GM23338 (cell line): ENCODE measurements at regions not wholly inside any gene's neighbourhood (a gene's known extent, or its start where the extent isn't known, plus 50 kb on each side); places are given as distances from the start of the nearest gene placed in this dataset.

ENCODE experiments used
- ATAC-seq: fragments of 200-7000 bp; cut with Tn5 transposase; 3 replicates; pipeline ENCODE4 v1.9.1; 2020
- DNase-seq: peaks from one replicate; pipeline ENCODE4 v3.0.0-alpha.2; 2015; ENCODE audit warnings: low spot score
- H2AFZ ChIP-seq: fragments of 200-600 bp; sonication (generic); 2 replicates; pipeline ENCODE4 v1.8.0; 2016; ENCODE audit warnings: antibody characterized with exemption, mild to moderate bottlenecking, moderate library complexity
- H3F3A ChIP-seq: fragments of 200-600 bp; sonication (generic); replicated peaks from 2 replicates; pipeline ENCODE4 v1.8.0; 2017; ENCODE audit warnings: antibody characterized with exemption, mixed run types, low read depth
- H3K27ac ChIP-seq: fragments of 200-600 bp; sonication (generic); 2 replicates; pipeline ENCODE4 v1.6.1; 2016; ENCODE audit warnings: low read depth
- H3K27me3 ChIP-seq: fragments of 200-600 bp; sonication (generic); 2 replicates; pipeline ENCODE4 v1.8.0; 2016; ENCODE audit warnings: mild to moderate bottlenecking, mixed run types, moderate library complexity; ENCODE audit not compliant: insufficient read depth
- H3K36me3 ChIP-seq: fragments of 200-600 bp; sonication (generic); 2 replicates; pipeline ENCODE4 v1.8.0; 2016; ENCODE audit warnings: mild to moderate bottlenecking; ENCODE audit not compliant: insufficient read depth
- H3K4me1 ChIP-seq: fragments of 200-600 bp; sonication (generic); 2 replicates; pipeline ENCODE4 v1.8.0; 2016; ENCODE audit warnings: mild to moderate bottlenecking, moderate library complexity; ENCODE audit not compliant: insufficient read depth
- H3K4me2 ChIP-seq: fragments of 200-600 bp; sonication (generic); 2 replicates; pipeline ENCODE4 v1.7.1; 2017; ENCODE audit warnings: mixed run types
- H3K4me3 ChIP-seq: fragments of 200-600 bp; sonication (generic); 2 replicates; pipeline ENCODE4 v1.6.1; 2016; ENCODE audit warnings: mixed run types
- H3K79me2 ChIP-seq: fragments of 200-600 bp; sonication (generic); replicated peaks from 2 replicates; pipeline ENCODE4 v1.8.0; 2017; ENCODE audit warnings: mild to moderate bottlenecking; ENCODE audit not compliant: insufficient read depth
- H3K9me2 ChIP-seq: fragments of 200-600 bp; sonication (generic); 2 replicates; pipeline ENCODE4 v1.8.0; 2017; ENCODE audit not compliant: insufficient read depth
- H4K20me1 ChIP-seq: fragments of 200-600 bp; sonication (generic); replicated peaks from 2 replicates; pipeline ENCODE4 v1.8.0; 2017; ENCODE audit warnings: mild to moderate bottlenecking; ENCODE audit not compliant: insufficient read depth
- H3K27ac Mint-ChIP-seq: 2 replicates; pipeline ENCODE4 v1.8.0; 2020; ENCODE audit warnings: inconsistent platforms, mild to moderate bottlenecking, moderate library complexity, mixed read lengths
- H3K27me3 Mint-ChIP-seq: 3 replicates; pipeline ENCODE4 v1.8.0; 2022; ENCODE audit warnings: low read depth, mild to moderate bottlenecking, moderate library complexity, mixed read lengths, inconsistent platforms; ENCODE audit not compliant: insufficient read depth, poor library complexity
- H3K36me3 Mint-ChIP-seq: 3 replicates; pipeline ENCODE4 v1.8.0; 2021; ENCODE audit warnings: low read depth, mild to moderate bottlenecking, inconsistent platforms, moderate library complexity, mixed read lengths
- H3K4me1 Mint-ChIP-seq: 3 replicates; pipeline ENCODE4 v1.8.0; 2020; ENCODE audit warnings: mild to moderate bottlenecking, inconsistent platforms, mixed read lengths
- H3K4me3 Mint-ChIP-seq: 3 replicates; pipeline ENCODE4 v1.8.0; 2021; ENCODE audit warnings: moderate library complexity, mild to moderate bottlenecking, inconsistent platforms, mixed read lengths
- H3K9me3 Mint-ChIP-seq: 3 replicates; pipeline ENCODE4 v1.8.0; 2020; ENCODE audit warnings: moderate library complexity, mild to moderate bottlenecking, inconsistent platforms, mixed read lengths
- CREB1 ChIP-seq: fragments of 250-450 bp; sonication (Bioruptor Pico); IDR thresholded peaks from 2 replicates; pipeline ENCODE4 v1.5.0; 2020; ENCODE audit warnings: low read depth, mild to moderate bottlenecking, moderate library complexity
- EZH2 ChIP-seq: fragments of 200-600 bp; sonication (generic); IDR thresholded peaks from one replicate; pipeline ENCODE4 v1.8.0; 2017; ENCODE audit warnings: antibody characterized with exemption, mild to moderate bottlenecking, low read depth; ENCODE audit not compliant: unreplicated experiment
- EZH2phosphoT487 ChIP-seq: fragments of 200-600 bp; sonication (generic); IDR thresholded peaks from one replicate; pipeline ENCODE4 v1.8.1; 2018; ENCODE audit warnings: antibody characterized with exemption; ENCODE audit not compliant: unreplicated experiment
- JUNB ChIP-seq: IDR thresholded peaks from one replicate; pipeline ENCODE4 v1.6.1; 2016; ENCODE audit warnings: antibody characterized with exemption; ENCODE audit not compliant: unreplicated experiment
- NANOG ChIP-seq: IDR thresholded peaks from 2 replicates; pipeline ENCODE4 v1.6.1; 2016; ENCODE audit warnings: antibody characterized with exemption, borderline replicate concordance
- POLR2AphosphoS5 ChIP-seq: IDR thresholded peaks from 2 replicates; pipeline ENCODE4 v1.6.1; 2016; ENCODE audit warnings: antibody characterized with exemption, low read depth
- STAT1 ChIP-seq: IDR thresholded peaks from one replicate; pipeline ENCODE4 v1.6.1; 2016; ENCODE audit warnings: antibody characterized with exemption; ENCODE audit not compliant: unreplicated experiment
- ZNF331 ChIP-seq: fragments of 250-450 bp; sonication (Bioruptor Pico); IDR thresholded peaks from 2 replicates; pipeline ENCODE4 v1.5.0; 2020; ENCODE audit warnings: low read depth, mild to moderate bottlenecking, moderate library complexity
- ZNF462 ChIP-seq: fragments of 250-450 bp; sonication (Bioruptor Pico); IDR thresholded peaks from 2 replicates; pipeline ENCODE4 v1.5.0; 2020; ENCODE audit warnings: mild to moderate bottlenecking, moderate library complexity
- TF ChIP-seq, protein P1 (sequence below): IDR thresholded peaks from one replicate; pipeline ENCODE4 v1.6.1; 2018; ENCODE audit warnings: antibody characterized with exemption; ENCODE audit not compliant: unreplicated experiment
- TF ChIP-seq, protein P2 (sequence below): IDR thresholded peaks from 2 replicates; pipeline ENCODE4 v1.6.1; 2016; ENCODE audit warnings: antibody characterized with exemption
- TF ChIP-seq, protein P3 (sequence below), 2 experiments: fragments of 200-600 bp in 1 of 2; sonication (generic) in 1 of 2; conservative IDR thresholded peaks; 2 replicates each; pipeline versions ENCODE4 v1.5.1 to v1.6.1; 2016 to 2017; ENCODE audit warnings: antibody characterized with exemption in 2 of 2, low read depth in 2 of 2, mild to moderate bottlenecking in 2 of 2, moderate library complexity in 1 of 2

GRCh38 chr3:101063401-101063800, 70.2 kb upstream of the ABI3BP start:
- Histone ChIP-seq H3K9me2 (peaks cover 3% of the 10 kb centered on the region; the same call in 1 of the 2 replicates), H3K79me2 (no peaks in the 10 kb centered on the region), H3K4me3 (no peak overlapping the region), H4K20me1 (no peaks in the 10 kb centered on the region), H3K4me2 (no peak overlapping the region), H3K36me3 (0 out of 2 replicates have a peak, but pooled peaks cover 3% of the 10 kb centered on the region), H3K27ac (no peak overlapping the region), H3K4me1 (no peaks in the 10 kb centered on the region), H3F3A (no peaks in the 10 kb centered on the region), H3K27me3 (no peaks in the 10 kb centered on the region), H2AFZ (no peak overlapping the region)
- Mint-ChIP-seq H3K27ac (no peak overlapping the region), H3K4me1 (peaks cover 2% of the 10 kb centered on the region; the same call in 1 of the 3 replicates), H3K27me3 (no peaks in the 10 kb centered on the region), H3K36me3 (peaks cover 2% of the 10 kb centered on the region; the same call in 2 of the 3 replicates), H3K9me3 (peaks cover 21% of the 10 kb centered on the region), H3K4me3 (no peak overlapping the region)
- DNase-seq (no peak), ATAC-seq (no peak)
- TF ChIP-seq POLR2AphosphoS5 (no peak), EZH2 (no peak), JUNB (no peak), NANOG (no peak), EZH2phosphoT487 (no peak), CREB1 (CRISPR knock-in tag) (no peak), ZNF462 (CRISPR knock-in tag) (no peak), STAT1 (no peak), ZNF331 (no peak)
- TF ChIP-seq, protein P1, sequence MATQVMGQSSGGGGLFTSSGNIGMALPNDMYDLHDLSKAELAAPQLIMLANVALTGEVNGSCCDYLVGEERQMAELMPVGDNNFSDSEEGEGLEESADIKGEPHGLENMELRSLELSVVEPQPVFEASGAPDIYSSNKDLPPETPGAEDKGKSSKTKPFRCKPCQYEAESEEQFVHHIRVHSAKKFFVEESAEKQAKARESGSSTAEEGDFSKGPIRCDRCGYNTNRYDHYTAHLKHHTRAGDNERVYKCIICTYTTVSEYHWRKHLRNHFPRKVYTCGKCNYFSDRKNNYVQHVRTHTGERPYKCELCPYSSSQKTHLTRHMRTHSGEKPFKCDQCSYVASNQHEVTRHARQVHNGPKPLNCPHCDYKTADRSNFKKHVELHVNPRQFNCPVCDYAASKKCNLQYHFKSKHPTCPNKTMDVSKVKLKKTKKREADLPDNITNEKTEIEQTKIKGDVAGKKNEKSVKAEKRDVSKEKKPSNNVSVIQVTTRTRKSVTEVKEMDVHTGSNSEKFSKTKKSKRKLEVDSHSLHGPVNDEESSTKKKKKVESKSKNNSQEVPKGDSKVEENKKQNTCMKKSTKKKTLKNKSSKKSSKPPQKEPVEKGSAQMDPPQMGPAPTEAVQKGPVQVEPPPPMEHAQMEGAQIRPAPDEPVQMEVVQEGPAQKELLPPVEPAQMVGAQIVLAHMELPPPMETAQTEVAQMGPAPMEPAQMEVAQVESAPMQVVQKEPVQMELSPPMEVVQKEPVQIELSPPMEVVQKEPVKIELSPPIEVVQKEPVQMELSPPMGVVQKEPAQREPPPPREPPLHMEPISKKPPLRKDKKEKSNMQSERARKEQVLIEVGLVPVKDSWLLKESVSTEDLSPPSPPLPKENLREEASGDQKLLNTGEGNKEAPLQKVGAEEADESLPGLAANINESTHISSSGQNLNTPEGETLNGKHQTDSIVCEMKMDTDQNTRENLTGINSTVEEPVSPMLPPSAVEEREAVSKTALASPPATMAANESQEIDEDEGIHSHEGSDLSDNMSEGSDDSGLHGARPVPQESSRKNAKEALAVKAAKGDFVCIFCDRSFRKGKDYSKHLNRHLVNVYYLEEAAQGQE = no peak
- TF ChIP-seq, protein P2, sequence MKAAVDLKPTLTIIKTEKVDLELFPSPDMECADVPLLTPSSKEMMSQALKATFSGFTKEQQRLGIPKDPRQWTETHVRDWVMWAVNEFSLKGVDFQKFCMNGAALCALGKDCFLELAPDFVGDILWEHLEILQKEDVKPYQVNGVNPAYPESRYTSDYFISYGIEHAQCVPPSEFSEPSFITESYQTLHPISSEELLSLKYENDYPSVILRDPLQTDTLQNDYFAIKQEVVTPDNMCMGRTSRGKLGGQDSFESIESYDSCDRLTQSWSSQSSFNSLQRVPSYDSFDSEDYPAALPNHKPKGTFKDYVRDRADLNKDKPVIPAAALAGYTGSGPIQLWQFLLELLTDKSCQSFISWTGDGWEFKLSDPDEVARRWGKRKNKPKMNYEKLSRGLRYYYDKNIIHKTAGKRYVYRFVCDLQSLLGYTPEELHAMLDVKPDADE = no peak
- TF ChIP-seq, protein P3, sequence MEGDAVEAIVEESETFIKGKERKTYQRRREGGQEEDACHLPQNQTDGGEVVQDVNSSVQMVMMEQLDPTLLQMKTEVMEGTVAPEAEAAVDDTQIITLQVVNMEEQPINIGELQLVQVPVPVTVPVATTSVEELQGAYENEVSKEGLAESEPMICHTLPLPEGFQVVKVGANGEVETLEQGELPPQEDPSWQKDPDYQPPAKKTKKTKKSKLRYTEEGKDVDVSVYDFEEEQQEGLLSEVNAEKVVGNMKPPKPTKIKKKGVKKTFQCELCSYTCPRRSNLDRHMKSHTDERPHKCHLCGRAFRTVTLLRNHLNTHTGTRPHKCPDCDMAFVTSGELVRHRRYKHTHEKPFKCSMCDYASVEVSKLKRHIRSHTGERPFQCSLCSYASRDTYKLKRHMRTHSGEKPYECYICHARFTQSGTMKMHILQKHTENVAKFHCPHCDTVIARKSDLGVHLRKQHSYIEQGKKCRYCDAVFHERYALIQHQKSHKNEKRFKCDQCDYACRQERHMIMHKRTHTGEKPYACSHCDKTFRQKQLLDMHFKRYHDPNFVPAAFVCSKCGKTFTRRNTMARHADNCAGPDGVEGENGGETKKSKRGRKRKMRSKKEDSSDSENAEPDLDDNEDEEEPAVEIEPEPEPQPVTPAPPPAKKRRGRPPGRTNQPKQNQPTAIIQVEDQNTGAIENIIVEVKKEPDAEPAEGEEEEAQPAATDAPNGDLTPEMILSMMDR (conservative IDR thresholded peaks at IDR 0.05; ENCODE audit: low read depth in 2 of 2) = no peak
